ENCODE measurements at regions not wholly inside any gene's neighbourhood (a gene's known extent, or its start where the extent isn't known, plus 50 kb on each side); places are given as distances from the start of the nearest gene placed in this dataset.

GRCh38 chr5:71960195-71960594 lies 147.1 kb upstream of the MAP1B start:
- TF ChIP-seq CTCF (IDR thresholded peaks at IDR 0.05) (no peak), POLR2A (IDR thresholded peaks at IDR 0.05) (no peak)
